Heart left ventricle (tissue), 16 donors: ENCODE measurements at regions not wholly inside any gene's neighbourhood (a gene's known extent, or its start where the extent isn't known, plus 50 kb on each side); places are given as distances from the start of the nearest gene placed in this dataset.

ENCODE experiments used
- ATAC-seq, 4 donors: fragments of 200-7000 bp; cut with Tn5 transposase; one replicate each; pipeline ENCODE4 v1.9.1; 2020 to 2022; ENCODE audit warnings: moderate library complexity in 4 of 4, mild to moderate bottlenecking in 3 of 4, moderate number of reproducible peaks in 1 of 4
- DNase-seq, 5 donors: peaks; one replicate each; pipeline ENCODE4 v3.0.0-alpha.2; 2020
- H3K27ac ChIP-seq, 12 donors: fragments of 200-600 bp; sonication (generic) in 4 of 12; one replicate each; pipeline versions ENCODE4 v1.5.0 to v1.8.0; 2016 to 2022; ENCODE audit warnings: mild to moderate bottlenecking in 2 of 12
- H3K27me3 ChIP-seq, 9 donors: fragments of 200-600 bp; sonication (generic) in 2 of 9; one replicate each; pipeline versions ENCODE4 v1.5.1 to v1.8.0; 2016 to 2022; ENCODE audit warnings: mild to moderate bottlenecking in 3 of 9
- H3K36me3 ChIP-seq, 9 donors: fragments of 200-600 bp; sonication (generic) in 2 of 9; one replicate each; pipeline versions ENCODE4 v1.5.0 to v1.8.0; 2018 to 2022; ENCODE audit warnings: mild to moderate bottlenecking in 2 of 9
- H3K4me1 ChIP-seq, 12 donors: fragments of 200-600 bp; sonication (generic) in 4 of 12; one replicate each; pipeline versions ENCODE4 v1.5.0 to v1.8.0; 2016 to 2022; ENCODE audit warnings: mild to moderate bottlenecking in 3 of 12
- H3K4me3 ChIP-seq, 12 donors: fragments of 200-600 bp; sonication (generic) in 4 of 12; one replicate each; pipeline versions ENCODE4 v1.5.0 to v1.8.0; 2017 to 2022; ENCODE audit warnings: mild to moderate bottlenecking in 9 of 12, moderate library complexity in 4 of 12
- H3K9me3 ChIP-seq, 12 donors: fragments of 200-600 bp; sonication (generic) in 4 of 12; one replicate each; pipeline versions ENCODE4 v1.5.0 to v1.8.0; 2016 to 2022; ENCODE audit warnings: mild to moderate bottlenecking in 1 of 12
- CTCF ChIP-seq, 12 donors: fragments of 200-600 bp; sonication (generic) in 4 of 12; IDR thresholded peaks; one replicate each; pipeline versions ENCODE4 v1.5.0 to v1.8.0; 2018 to 2022; ENCODE audit warnings: antibody characterized with exemption in 12 of 12, mild to moderate bottlenecking in 5 of 12
- POLR2A ChIP-seq, 2 donors: fragments of 450-650 bp; IDR thresholded peaks; one replicate each; pipeline ENCODE4 v1.6.1; 2017; ENCODE audit warnings: antibody characterized with exemption in 2 of 2, mild to moderate bottlenecking in 2 of 2, moderate library complexity in 2 of 2
- WGBS, 4 donors: extraction: QIAGEN DNeasy Blood & Tissue Kit in 2 of 4; methylation state at CpG; one replicate each; pipeline versions ENCODE4 v1.1.5 to v1.1.7; 2013 to 2018; 5-methylcytosine and 5-hydroxymethylcytosine counted together
- intact Hi-C, 10 donors: fragments of 100-400 bp; cut with DNase I; formaldehyde crosslinking; loops; one replicate each; pipeline versions ENCODE4 v1.11.1 to v1.14.2; 2022
- donor health status: ischemic (EF 13 %, LVEDD 7.1; RV severe dilation, severe dysfunction).
- donor health status: healthy with polysubstance abuse.
- donor health status: DM: no; HTN: yes; CAD: no.
- donor health status: DM: no; HTN: no; CAD: no.
- donor health status: ischemic (EF 25% LVEDD 6.9; RV normal size, moderate dysfunction).
- donor health status: ischemic (EF 25% LVEDD 5.7; RV mildly dilated, moderate dysfunction).
- donor health status: healthy.
- donor health status: DM: yes; HTN: yes; CAD: no.
- donor health status: ischemic (EF 35%, LVEDD 5.7; RV mildly dilated, moderate dysfunction).
- donor health status: nonischemic (EF 11% LVEDD 7.7; RV severe dilation, severe dysfunction).
- donor health status: DM: yes; HTN: yes; CAD: no.
- donor health status: PGD.
- donor health status: ischemic (EF 29% LVEDD 5.4; RV normal size, mild dysfunction).
- donor health status: nonischemic (EF 23%, LVEDD 6.1; RV moderate dilation, normal function).

- peaks cover 0 to 11% (median 0%) of the 10 kb centered on the region in 12 donors for H3K9me3 ChIP-seq
- no peaks in the 10 kb centered on the region for H3K27me3 ChIP-seq
- ATAC-seq (no peak), DNase-seq (no peak)
- intact Hi-C loops = no loop called here
- TF ChIP-seq CTCF (IDR thresholded peaks at IDR 0.05) (no peak), POLR2A (IDR thresholded peaks at IDR 0.05) (no peak)
- H3K27ac ChIP-seq = no peak overlapping the region
- H3K36me3 ChIP-seq = no peaks in the 10 kb centered on the region
- 52 to 65% (median 61%) methylated on average over 1 of the region's 1 CpG for WGBS, 4 donors
- H3K4me3 ChIP-seq = no peak overlapping the region
- no peaks in the 10 kb centered on the region for H3K4me1 ChIP-seq
These were observed 475.8 kb upstream of the LRRC4C start for GRCh38 chr11:41935241-41935640.

- Histone ChIP-seq H3K4me3 (no peak overlapping the region), H3K27ac (no peak overlapping the region), H3K4me1 (no peaks in the 10 kb centered on the region), H3K27me3 (no peaks in the 10 kb centered on the region), H3K36me3 (no peaks in the 10 kb centered on the region), H3K9me3 (peaks cover 0 to 14% (median 1%) of the 10 kb centered on the region in 12 donors)
- intact Hi-C loops = no loop called here
- 56 to 71% (median 65%) methylated on average over 1 of the region's 1 CpG for WGBS, 4 donors
- TF ChIP-seq POLR2A (IDR thresholded peaks at IDR 0.05) (no peak), CTCF (IDR thresholded peaks at IDR 0.05) (no peak)
- DNase-seq (no peak), ATAC-seq (no peak)
These were observed 476.3 kb upstream of the LRRC4C start for GRCh38 chr11:41935795-41936194.

DNA sequence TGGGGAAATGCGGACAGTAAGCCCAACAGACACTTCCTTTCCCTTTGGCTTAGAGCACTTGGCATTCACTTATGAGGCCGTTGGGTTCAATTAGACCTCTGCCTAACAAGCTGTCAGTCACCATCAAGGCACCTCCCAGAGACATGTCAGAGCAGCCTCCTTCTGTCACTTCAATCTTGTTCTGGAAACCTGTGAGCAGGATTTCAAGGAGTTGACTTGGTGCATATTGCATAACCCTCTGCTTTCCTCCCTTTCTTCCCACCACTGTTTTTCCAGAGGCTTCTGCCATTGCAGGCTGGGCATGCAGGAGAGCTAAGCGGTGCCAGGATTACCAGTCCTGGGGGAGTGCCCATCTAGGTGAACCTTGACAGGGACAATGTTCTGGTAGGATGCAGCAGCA is 484.2 kb upstream of the LRRC4C start:
- intact Hi-C loops = no loop called here

DNA sequence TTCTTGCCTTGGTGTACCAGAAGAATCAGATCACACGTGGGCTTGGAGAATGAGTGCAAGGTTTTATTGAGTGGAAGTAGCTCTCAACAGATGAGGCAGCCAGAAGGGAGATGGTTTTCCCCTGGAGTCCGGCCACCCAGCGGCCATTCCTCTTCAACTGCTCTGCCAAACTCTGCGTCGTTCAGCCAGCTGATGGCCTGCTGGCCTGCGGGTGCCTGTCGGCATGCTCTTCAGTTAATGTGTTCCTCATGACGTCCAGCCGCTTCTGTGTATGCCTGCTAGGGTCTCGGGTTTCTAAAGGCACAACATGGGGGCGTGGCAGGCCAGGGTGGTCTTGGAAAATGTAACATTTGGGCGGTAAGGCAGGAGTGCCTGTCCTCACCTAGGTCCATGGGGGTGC is 487.9 kb upstream of the LRRC4C start:
- H3K9me3 ChIP-seq = peaks cover 0 to 4% (median 0%) of the 10 kb centered on the region in 12 donors
- intact Hi-C loops = no loop called here
- DNase-seq = no peak
- no peak for ATAC-seq
- TF ChIP-seq POLR2A (IDR thresholded peaks at IDR 0.05) (no peak), CTCF (IDR thresholded peaks at IDR 0.05) (no peak)
- H3K27me3 ChIP-seq = no peaks in the 10 kb centered on the region
- no peaks in the 10 kb centered on the region for H3K36me3 ChIP-seq
- H3K4me1 ChIP-seq = no peaks in the 10 kb centered on the region
- 70 to 74% (median 71%) methylated on average over 10 to 12 of the region's 12 CpGs for WGBS, 4 donors
- no peak overlapping the region for H3K4me3 ChIP-seq
- no peak overlapping the region for H3K27ac ChIP-seq

More for the DNA sequence above, 484.2 kb upstream of the LRRC4C start:
- Histone ChIP-seq H3K27me3 (no peaks in the 10 kb centered on the region), H3K9me3 (peaks cover 0 to 11% (median 0%) of the 10 kb centered on the region in 12 donors), H3K36me3 (no peaks in the 10 kb centered on the region), H3K4me1 (no peaks in the 10 kb centered on the region), H3K4me3 (no peak overlapping the region), H3K27ac (no peak overlapping the region)
- 53 to 67% (median 63%) methylated on average over 3 of the region's 3 CpGs for WGBS, 4 donors
- no peak for ATAC-seq
- no peak for TF ChIP-seq POLR2A (IDR thresholded peaks at IDR 0.05)
- TF ChIP-seq CTCF (IDR thresholded peaks at IDR 0.05) = no peak
- DNase-seq = no peak
